GM21576 (cell line): ENCODE measurements at regions not wholly inside any gene's neighbourhood (a gene's known extent, or its start where the extent isn't known, plus 50 kb on each side); places are given as distances from the start of the nearest gene placed in this dataset.

Experiments used
- ATAC-seq: cut with Tn5 transposase; IDR thresholded peaks from one replicate; pipeline ENCODE4 v1.9.1; 2021; ENCODE audit warnings: mild to moderate bottlenecking, moderate library complexity; ENCODE audit not compliant: unreplicated experiment

DNA sequence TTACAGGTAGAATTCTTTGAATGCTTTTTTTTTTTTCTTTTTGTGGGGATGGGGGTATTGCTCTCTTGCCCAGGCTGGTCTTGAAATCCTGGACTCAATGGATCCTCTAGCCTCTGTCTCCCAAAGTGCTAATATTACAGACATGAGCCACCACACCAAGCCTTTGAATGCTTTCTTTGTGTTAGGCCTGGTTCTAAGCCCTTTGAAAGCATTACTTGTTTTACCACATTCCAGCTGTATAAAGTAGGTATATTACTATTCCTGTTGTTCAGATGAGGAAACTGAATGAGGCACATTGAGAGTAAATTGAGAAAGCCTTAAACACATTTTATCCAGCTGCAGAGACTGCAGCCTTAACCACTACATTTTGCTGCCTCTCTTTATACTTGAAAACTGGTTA lies 841.8 kb upstream of the ADGRL4 start:
- no peak for ATAC-seq

DNA sequence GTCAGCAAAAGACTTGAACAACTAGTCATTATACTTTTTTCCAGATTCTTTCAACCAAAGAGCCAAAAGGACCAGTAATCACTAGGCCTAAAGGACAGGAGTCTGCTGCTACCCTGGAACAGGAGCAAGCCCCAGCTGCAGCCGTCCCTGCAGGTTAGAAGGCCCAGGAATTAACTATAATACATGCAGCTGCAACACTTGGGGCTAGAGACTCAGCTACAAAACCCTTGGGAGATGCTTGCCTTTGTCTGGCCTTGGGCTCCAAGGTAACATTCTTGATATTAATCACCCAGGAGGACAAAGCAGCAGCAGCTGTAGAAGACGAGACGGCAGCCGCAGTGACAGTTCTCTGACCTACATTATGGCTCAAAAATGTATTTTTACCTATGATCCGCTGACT lies 841.2 kb upstream of the ADGRL4 start:
- ATAC-seq = no peak

DNA sequence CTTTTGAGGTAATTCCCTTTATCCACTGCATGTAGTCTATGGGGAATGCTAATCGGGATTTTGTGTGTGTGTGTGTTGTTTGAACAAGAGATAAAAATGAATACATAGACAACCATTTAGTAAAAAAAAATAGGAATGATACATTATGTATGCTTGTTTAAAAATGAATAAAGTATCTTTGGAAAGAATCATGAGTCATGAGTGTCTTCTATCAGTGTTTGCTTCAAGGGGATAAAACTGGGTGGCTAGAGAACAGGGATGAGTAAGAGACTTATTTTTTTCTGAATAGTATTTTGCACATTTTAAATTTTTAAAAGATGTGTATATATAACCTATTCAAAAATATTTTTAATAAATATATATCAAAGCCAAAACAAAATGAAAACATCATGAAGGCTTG lies 839.4 kb upstream of the ADGRL4 start:
- ATAC-seq = no peak

DNA sequence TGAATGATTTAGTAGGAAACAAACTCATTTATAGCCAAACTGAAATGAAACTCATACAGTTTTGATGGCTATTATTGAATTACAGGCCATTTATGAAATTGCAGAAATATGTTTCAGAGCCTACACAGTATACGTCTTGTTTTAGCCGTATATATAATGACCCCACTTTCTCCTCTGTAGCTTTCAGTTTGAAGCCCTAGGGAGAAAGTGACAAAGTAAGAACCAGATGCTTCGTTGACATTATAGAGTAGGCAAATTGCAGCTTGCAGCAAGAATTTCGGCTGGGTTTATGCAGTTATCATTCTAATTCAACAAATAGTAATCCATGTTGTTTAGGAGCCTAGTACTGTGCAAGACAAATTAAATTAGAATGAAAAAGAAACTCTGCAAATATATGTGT lies 836.3 kb upstream of the ADGRL4 start:
- ATAC-seq = no peak

DNA sequence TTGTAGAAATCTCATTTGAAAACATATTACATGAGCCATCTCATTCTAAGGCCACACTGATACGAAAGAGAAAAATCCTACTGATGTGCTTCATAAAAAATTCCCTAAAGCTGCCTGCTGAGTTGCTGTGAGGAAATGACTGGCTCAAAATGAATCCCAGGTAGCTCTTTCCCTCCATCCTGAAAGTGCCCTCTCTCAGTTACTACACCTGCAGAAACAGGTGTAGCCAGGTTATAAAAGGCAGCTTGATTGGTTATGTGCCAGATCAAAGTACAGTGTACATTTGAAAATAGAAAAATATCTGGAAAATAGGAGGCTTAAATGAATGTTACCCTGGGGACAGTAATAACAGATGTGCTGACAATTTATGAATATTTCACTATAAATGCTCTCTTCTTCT lies 833.4 kb upstream of the ADGRL4 start:
- ATAC-seq = no peak

DNA sequence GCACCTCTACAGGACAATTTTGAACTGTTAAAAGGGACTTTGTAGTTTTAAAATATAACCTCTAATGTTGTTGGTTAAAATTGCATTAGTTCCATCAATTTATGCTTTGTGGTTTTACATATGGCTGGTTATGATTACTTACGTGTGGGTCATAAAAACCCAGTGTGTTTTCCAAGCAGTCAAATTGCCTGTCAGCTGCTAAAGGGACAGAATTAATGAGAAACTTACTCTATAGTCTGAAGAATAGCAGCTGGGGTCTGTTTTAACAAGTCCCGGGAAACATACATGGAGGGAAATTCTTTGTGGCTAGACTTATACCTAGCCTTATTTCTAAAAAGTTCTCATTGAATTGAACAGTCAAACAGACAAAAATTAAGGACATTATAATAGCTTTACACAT lies 820.9 kb upstream of the ADGRL4 start:
- ATAC-seq = no peak

DNA sequence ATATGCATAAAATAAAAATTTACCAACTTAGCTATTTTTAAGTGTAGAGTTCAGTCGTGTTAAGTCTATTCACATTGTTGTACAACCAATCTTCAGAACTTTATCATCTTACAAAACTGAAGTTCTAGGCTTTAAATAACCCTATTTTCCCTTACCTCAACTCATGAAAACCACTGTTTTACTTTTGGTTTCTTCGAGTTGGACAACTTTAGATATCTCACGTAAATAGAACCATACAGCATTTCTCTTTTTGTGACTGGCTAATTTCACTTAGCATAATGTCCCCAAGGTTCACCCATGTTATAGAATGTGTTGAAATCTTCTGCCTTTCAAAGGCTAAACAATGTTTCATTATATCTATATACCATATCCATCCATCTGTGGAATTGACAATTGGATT lies 819.0 kb upstream of the ADGRL4 start:
- no peak for ATAC-seq

DNA sequence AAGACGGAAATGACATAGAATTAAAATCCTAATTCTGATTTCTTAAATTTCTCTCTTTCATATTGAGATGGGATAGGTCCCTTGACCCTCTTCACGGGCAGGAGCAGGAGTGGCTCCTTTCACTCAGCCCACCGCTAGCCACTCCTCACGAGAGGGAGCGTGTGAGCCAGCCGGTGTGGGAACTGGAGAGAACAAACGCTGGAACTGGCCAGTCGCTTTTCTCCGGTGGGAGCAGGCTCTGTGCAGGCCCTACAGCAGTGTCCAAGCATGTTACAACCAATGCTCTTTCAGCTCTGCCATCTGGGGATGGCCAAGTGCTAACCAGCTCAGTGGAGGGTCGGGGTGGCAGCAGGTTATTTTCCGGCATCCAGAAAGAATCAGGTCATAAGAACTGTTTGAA lies 815.5 kb upstream of the ADGRL4 start:
- no peak for ATAC-seq

DNA sequence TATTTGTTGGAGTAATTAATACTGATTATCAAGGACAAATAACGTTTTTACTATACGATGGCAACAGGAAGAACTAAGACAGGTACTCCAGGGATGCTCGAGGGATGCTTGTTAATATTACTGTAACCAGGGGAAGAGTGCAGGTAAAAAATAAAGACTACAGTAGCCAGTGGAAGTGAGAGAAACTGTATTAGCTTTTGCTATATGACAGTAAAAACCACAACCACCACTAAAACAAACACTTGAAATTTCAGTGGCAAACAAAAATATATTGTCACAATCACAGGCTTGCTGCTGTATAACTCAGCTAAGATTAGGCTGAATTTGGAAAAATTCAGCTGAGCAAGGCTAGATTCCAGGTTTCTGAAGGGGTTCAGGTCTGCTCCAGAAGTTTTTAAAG lies 812.6 kb upstream of the ADGRL4 start:
- no peak for ATAC-seq

DNA sequence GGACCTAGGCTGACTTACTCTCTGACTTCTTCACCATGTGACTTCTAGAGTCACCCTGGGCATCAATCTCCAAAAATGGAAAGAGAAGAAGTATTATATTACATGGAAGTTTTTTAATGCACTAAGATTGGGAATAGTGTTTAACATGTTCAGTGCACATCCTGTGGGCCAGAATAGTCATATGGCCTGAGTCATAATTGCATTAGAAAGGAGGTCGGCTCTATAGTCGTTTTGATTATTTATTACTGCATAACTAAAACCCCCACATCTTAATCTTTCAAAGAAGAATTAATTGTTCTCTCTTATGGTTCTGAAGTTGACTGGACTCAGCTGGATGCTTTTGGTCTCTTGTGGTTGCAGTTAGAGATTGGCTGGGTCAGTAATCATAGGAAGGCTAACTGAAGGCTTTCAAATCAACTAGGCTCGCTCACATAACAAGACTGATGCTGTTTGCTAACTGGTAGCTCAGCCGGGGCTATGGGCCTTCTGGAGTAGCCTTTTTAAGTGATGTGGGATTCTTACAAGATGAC lies 810.6 kb upstream of the ADGRL4 start:
- no peak for ATAC-seq

DNA sequence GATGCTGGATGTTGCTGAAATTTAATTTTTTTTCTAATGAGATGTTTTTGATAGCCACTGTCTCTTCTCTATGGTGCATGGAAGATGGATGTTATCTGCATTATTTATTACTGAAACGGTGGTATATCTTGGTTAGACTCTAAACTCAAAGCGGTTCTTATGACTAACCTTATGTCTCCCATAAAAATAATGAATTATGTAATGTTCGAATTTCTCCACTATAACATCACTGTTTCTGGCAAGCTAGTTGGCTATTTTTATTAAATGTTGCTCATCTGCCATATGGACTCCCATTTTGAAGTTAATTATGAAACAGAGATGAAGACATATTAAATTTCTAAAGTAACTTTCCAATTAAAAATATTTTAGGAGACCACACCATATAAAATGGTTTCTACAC lies 808.6 kb upstream of the ADGRL4 start:
- no peak for ATAC-seq

DNA sequence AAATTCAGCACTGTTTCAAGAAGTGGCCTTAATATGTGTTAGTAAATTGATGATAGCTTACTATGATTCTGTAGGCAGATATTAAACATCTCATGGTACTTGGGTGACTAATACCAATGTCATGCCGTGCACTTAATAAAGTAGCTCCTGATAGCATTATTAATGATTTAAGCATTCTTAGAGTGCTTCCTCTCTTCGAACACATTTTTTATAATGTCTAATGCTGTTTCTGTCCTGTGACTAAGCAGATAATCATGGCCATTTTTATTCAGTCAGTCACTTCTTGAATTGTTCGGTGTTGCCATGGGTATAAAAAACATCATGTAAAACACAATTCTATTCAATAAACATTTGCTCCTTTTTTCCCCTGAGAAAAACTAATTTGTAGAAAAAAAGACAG lies 804.6 kb upstream of the ADGRL4 start:
- ATAC-seq = no peak

DNA sequence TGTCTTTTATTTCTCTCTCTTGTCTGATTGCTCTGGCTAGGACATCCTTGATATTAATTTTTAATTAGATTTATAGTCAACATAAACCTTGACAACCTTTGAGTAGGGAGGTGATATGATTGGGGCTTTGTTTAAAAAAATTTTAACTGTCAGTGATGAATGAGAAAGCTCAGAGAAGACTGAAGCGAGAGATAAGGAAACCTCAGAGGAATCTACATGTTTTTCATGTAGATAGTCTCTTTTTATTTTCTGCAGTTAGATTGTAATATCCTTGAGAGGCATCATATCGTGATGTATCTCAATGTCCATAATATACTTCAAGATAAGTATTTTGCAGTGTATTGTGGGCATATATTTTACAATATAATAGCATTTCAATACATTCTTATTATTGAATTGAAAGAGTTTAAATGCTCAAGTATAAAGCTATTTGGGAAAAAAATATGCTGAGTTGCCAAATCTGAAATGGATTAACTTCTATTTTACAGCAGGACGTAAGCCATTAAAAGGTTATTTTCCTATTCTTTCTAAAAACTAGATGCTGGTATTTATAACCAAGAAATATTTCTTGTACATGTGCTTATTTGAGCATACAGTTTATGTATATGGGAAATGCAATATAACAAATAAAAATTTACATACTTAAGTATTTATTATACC lies 802.4 kb upstream of the ADGRL4 start:
- no peak for ATAC-seq

DNA sequence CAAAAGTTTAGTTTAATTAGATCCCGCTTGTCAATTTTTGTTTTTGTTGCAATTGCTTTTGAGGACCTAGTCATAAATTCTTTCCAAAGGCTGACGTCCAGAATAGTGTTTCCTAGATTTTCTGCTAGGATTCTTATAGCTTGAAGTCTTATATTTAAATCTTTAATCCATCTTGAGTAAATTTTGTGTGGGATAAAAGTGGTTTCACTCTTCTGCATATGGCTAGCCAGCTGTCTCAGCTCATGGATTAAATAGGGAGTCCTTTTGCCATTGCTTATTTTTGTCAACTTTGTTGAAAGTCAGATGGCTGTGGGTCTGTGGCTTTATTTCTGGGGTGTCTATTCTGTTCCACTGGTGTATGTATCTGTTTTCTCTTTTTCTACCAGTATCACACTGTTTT lies 801.3 kb upstream of the ADGRL4 start:
- ATAC-seq = no peak

DNA sequence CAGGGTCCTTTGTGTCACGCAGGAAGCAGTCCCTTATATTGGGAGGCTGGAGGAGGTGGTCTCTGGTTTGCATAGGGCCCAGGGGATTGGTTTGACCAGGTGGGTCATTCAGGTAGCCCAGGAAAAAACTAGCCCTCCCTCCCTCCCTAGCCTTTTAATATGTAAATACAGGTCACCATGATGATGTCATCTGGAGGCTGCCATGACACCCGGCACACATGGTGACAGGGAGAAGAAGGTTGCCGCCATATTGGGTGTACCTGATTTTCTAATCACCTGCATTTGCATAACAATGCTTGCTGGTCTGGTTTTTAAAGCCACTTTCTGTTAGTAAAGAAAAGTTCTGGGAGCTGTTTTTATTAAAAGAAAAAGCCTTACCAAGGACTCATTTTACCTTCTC lies 791.0 kb upstream of the ADGRL4 start:
- no peak for ATAC-seq

DNA sequence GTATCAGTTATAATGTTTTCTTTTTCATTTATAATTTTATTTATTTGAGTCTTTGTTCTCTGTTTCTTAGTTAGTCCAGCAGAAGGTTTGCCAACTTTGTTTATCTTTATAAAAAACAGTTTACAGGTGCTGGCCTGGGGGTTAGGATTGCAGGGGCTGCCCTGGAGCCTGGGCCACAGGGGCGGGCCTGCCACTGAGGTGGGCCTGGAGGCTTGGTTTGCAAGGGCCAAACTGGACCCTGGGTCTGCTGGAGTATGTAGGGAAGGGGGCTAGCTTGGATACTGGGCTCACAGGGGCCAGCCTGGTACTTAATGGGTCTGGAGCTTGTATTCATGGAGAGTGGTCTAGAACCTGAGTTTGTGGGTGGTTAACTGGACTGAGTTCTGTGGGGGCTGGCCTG lies 789.9 kb upstream of the ADGRL4 start:
- no peak for ATAC-seq

DNA sequence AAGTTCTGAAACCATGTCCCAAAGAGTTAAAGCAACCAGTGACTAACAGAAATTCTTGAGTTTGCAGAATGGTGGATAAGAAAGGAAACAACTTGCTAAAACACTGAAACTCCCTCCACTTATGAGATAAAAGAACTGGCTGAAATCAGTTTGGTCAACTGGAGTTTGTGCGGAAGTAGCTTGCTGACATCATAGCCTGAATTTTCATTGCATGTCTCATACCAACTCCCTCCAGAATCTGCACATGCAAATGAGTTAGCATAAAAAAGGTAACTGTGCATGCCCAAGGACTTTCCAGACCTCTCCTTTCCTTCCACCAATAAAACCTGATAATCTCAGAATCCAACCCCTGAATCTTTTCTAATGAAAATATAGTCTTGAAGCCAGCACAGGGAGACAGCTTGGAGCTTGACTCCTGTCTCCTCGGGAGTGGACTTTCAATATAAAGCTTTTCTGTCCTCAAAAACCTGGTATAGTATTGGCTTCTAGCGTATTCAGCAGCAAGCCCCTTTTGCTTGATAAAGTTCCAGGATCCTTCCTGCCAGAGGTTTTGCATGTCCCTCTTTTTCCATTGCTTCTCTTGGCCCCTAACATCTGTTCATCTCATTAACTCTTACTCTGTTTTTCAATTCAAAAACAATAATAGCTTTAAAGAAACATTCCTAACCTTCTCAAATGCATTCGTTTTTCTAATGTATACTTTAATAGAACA lies 785.8 kb upstream of the ADGRL4 start:
- no peak for ATAC-seq

DNA sequence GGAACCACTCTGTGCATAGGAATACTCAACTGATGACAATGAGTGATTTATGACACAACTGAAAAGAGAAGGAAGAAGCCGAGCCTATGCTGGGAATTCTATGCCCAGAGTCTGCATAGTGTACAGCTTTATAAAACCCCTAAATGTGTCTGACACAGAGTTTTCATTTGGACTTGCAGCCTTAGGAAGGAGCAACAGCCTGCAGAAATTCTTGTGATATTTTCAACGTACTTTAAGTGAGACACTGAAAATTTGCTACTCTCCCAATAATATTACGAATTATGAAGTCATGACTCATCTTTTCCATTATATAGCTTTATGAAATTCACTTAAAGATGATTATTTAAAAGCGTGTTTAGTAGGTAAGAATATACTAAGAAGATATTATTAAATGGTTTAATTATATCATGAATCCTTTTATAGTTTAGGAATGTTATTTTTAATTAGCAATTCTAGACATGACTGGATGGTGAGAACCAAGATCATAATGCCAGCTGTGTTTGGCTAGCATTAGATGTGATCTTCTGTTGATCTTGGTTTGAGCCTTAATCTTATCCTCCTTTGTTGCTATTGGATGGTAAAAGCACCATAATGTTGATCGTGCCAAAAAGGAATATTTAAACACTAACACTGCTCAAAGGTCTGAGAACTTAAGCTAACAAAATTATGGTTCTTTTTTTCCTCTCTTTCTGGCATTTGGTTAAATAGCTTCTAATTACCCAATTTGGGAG lies 785.1 kb upstream of the ADGRL4 start:
- ATAC-seq = no peak

DNA sequence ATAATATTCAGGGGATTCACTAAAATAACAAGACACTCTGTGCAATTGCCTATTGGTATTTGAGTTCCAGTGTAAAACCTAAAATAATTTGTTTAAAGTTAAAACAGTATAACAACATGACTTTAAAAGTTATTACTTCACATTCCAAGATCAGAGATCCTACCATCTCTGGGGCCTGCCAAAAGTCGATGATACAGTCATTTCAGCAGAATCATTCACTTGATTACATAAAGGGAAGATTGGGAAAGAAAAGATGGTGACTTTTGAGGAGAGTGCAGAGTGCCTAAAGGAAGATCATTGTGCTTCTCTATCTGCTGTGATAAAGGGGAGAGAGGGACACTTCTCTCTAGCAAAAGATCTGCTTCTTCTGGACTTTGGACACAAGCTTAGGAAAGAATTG lies 784.4 kb upstream of the ADGRL4 start:
- no peak for ATAC-seq

DNA sequence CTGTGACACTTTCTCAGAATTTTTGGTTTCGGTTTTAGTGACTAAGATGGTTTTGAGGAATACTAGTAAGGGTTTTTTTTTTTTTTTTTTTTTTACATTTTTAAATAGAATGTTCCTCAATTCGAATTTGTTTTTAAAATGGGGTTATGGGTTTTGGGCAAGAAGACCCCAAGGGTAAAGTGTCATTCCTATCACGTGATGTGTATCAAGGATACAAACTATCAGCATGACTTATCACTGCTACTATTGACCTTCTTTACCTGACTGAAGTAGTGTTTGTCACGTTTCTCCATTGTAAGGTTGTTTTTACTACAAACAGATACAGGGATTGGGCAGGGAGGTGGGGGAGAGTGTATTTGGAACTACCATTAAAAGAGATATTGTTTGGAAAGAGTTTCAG lies 781.1 kb upstream of the ADGRL4 start:
- ATAC-seq = no peak

DNA sequence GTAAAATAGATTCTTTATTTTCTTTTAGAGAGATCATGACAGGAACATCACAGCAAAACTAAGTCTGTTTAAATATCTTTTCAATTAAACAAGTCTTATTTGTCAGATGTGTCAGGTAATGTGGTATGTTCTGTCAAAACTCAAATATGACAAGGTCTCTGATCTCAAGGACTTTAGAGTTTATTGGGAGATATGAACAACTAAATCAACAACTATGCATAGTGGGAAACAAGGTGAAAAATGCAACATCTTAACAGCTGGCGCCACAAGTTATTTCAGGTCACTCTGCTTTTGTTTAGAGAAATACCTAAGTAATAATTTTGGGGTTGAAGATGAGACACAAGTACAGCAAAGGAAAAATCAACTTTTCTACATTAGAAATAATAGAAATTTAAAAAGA lies 779.4 kb upstream of the ADGRL4 start:
- no peak for ATAC-seq

DNA sequence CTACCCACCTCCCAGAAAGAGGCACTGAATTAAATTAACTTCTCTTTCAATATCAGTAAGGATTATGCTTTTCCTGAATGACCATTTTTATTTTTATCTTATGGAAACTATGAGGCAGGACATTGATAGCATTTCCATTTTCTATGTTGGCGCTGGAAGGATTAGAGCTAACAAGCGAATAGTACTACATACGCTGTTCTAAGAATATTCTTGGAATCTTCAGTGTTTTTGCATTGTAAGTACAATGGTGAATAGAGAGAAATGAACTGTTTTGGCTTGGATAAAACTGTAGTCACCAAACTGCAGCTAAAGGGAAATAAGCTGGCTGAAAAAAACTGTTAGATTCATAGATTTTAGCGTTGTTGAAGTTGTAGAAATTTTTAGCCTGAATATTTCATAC lies 779.0 kb upstream of the ADGRL4 start:
- no peak for ATAC-seq
